Stimulated activated naive CD8-positive, alpha-beta T cell treated with anti-CD3 and anti-CD28 coated beads, Interleukin-15, amount 100 ng/mL, for 72 hours (primary cell): ENCODE measurements at regions not wholly inside any gene's neighbourhood (a gene's known extent, or its start where the extent isn't known, plus 50 kb on each side); places are given as distances from the start of the nearest gene placed in this dataset.
"Not testable (repeated sequence)": the region's sequence is repeated elsewhere in the genome, so short reads cannot be mapped to it uniquely, and the experiment has no call there.

Source experiments
- ATAC-seq: fragments of 150-1000 bp; cut with Tn5 transposase; 2 replicates; pipeline ENCODE4 v1.10.0; 2021; ENCODE audit warnings: mild to moderate bottlenecking, moderate library complexity
- DNase-seq, 2 donors: peaks; one replicate each; pipeline ENCODE4 v3.0.0; 2021 to 2022
- H3K27ac Mint-ChIP-seq, 2 donors: one replicate each; pipeline ENCODE4 v1.8.0; 2022; ENCODE audit warnings: mild to moderate bottlenecking in 2 of 2, mixed read lengths in 2 of 2, moderate library complexity in 2 of 2
- H3K27me3 Mint-ChIP-seq: one replicate; pipeline ENCODE4 v1.8.0; 2022; ENCODE audit warnings: mixed read lengths
- H3K4me1 Mint-ChIP-seq: one replicate; pipeline ENCODE4 v1.8.0; 2022; ENCODE audit warnings: mild to moderate bottlenecking, mixed read lengths
- H3K4me3 Mint-ChIP-seq, 2 donors: one replicate each; pipeline ENCODE4 v1.8.0; 2022; ENCODE audit warnings: mild to moderate bottlenecking in 2 of 2, mixed read lengths in 2 of 2, moderate library complexity in 1 of 2
- H3K9me3 Mint-ChIP-seq, 2 donors: one replicate each; pipeline ENCODE4 v1.8.0; 2022; ENCODE audit warnings: mixed read lengths in 2 of 2

- peaks cover 39 to 70% of the 10 kb centered on the region in 2 donors for H3K9me3 Mint-ChIP-seq
- not testable (repeated sequence) for H3K27me3 Mint-ChIP-seq, H3K4me1 Mint-ChIP-seq, H3K27ac Mint-ChIP-seq, DNase-seq, ATAC-seq, H3K4me3 Mint-ChIP-seq
Measured at GRCh38 chr19:56981440-56981839, 138.3 kb upstream of the USP29 start.

- DNase-seq (no peak), ATAC-seq (no peak)
- H3K4me1 Mint-ChIP-seq = no peaks in the 10 kb centered on the region
- no peak overlapping the region for H3K27ac Mint-ChIP-seq
- H3K27me3 Mint-ChIP-seq = no peaks in the 10 kb centered on the region
- H3K9me3 Mint-ChIP-seq = peaks cover 30 to 67% of the 10 kb centered on the region in 2 donors
- H3K4me3 Mint-ChIP-seq = no peak overlapping the region
Measured at GRCh38 chr19:56983171-56983570, 136.6 kb upstream of the USP29 start.

GRCh38 chr19:56983804-56984203 lies 136.0 kb upstream of the USP29 start:
- ATAC-seq (no peak), DNase-seq (no peak)
- Mint-ChIP-seq H3K4me3 (no peak overlapping the region), H3K27me3 (no peaks in the 10 kb centered on the region), H3K4me1 (no peaks in the 10 kb centered on the region), H3K9me3 (peaks cover 30 to 71% of the 10 kb centered on the region in 2 donors), H3K27ac (no peak overlapping the region)

- Mint-ChIP-seq H3K4me3 (no peak overlapping the region), H3K9me3 (peaks cover 30 to 64% of the 10 kb centered on the region in 2 donors), H3K4me1 (no peaks in the 10 kb centered on the region), H3K27me3 (no peaks in the 10 kb centered on the region), H3K27ac (no peak overlapping the region)
- ATAC-seq (no peak), DNase-seq (no peak)
Measured at GRCh38 chr19:56986386-56986785, 133.4 kb upstream of the USP29 start.

GRCh38 chr19:56987184-56987583 lies 132.6 kb upstream of the USP29 start:
- DNase-seq = no peak
- peaks cover 24 to 60% of the 10 kb centered on the region in 2 donors for H3K9me3 Mint-ChIP-seq
- no peak overlapping the region for H3K27ac Mint-ChIP-seq
- no peak overlapping the region for H3K4me3 Mint-ChIP-seq
- no peaks in the 10 kb centered on the region for H3K4me1 Mint-ChIP-seq
- no peaks in the 10 kb centered on the region for H3K27me3 Mint-ChIP-seq
- ATAC-seq = no peak

GRCh38 chr19:56988299-56988698 lies 131.5 kb upstream of the USP29 start:
- no peak overlapping the region for H3K4me3 Mint-ChIP-seq
- H3K27ac Mint-ChIP-seq = no peak overlapping the region
- DNase-seq = no peak
- ATAC-seq = no peak
- H3K27me3 Mint-ChIP-seq = no peaks in the 10 kb centered on the region
- no peaks in the 10 kb centered on the region for H3K4me1 Mint-ChIP-seq
- peaks cover 36 to 64% of the 10 kb centered on the region in 2 donors for H3K9me3 Mint-ChIP-seq

GRCh38 chr19:56991912-56992311 lies 127.9 kb upstream of the USP29 start:
- Mint-ChIP-seq H3K9me3 (peaks cover 48 to 75% of the 10 kb centered on the region in 2 donors), H3K27ac (no peak overlapping the region), H3K4me3 (no peak overlapping the region), H3K4me1 (no peaks in the 10 kb centered on the region), H3K27me3 (no peaks in the 10 kb centered on the region)
- no peak for ATAC-seq
- DNase-seq = no peak

- Mint-ChIP-seq H3K4me1 (no peaks in the 10 kb centered on the region), H3K27me3 (no peaks in the 10 kb centered on the region), H3K27ac (no peak overlapping the region), H3K9me3 (peaks cover 48 to 66% of the 10 kb centered on the region in 2 donors), H3K4me3 (no peak overlapping the region)
- ATAC-seq = no peak
- DNase-seq = no peak
Measured at GRCh38 chr19:56993851-56994250, 125.9 kb upstream of the USP29 start.

GRCh38 chr19:56994251-56995017 lies 125.4 kb upstream of the USP29 start:
- Mint-ChIP-seq H3K27ac (no peak overlapping the region), H3K9me3 (peaks cover 45 to 63% of the 10 kb centered on the region in 2 donors), H3K4me1 (no peaks in the 10 kb centered on the region), H3K4me3 (no peak overlapping the region), H3K27me3 (no peaks in the 10 kb centered on the region)
- DNase-seq (no peak), ATAC-seq (no peak)

- no peak overlapping the region for H3K4me3 Mint-ChIP-seq
- no peaks in the 10 kb centered on the region for H3K27me3 Mint-ChIP-seq
- no peak for DNase-seq
- no peak overlapping the region for H3K27ac Mint-ChIP-seq
- no peak for ATAC-seq
- H3K9me3 Mint-ChIP-seq = peaks cover 37 to 57% of the 10 kb centered on the region in 2 donors
- no peaks in the 10 kb centered on the region for H3K4me1 Mint-ChIP-seq
Measured at GRCh38 chr19:56995303-56995702, 124.5 kb upstream of the USP29 start.

GRCh38 chr19:57002195-57002601 lies 117.6 kb upstream of the USP29 start:
- no peak for DNase-seq
- Mint-ChIP-seq H3K4me1 (no peaks in the 10 kb centered on the region), H3K27me3 (no peaks in the 10 kb centered on the region), H3K27ac (no peak overlapping the region), H3K4me3 (no peak overlapping the region), H3K9me3 (peaks cover 21 to 45% of the 10 kb centered on the region in 2 donors)
- ATAC-seq = no peak

GRCh38 chr19:57002710-57003109 lies 117.1 kb upstream of the USP29 start:
- Mint-ChIP-seq H3K9me3 (peaks cover 27 to 49% of the 10 kb centered on the region in 2 donors), H3K27me3 (no peaks in the 10 kb centered on the region), H3K4me1 (no peaks in the 10 kb centered on the region), H3K4me3 (no peak overlapping the region), H3K27ac (no peak overlapping the region)
- ATAC-seq (no peak), DNase-seq (no peak)

GRCh38 chr19:57004418-57004817 lies 115.4 kb upstream of the USP29 start:
- H3K4me1 Mint-ChIP-seq = no peaks in the 10 kb centered on the region
- H3K27me3 Mint-ChIP-seq = no peaks in the 10 kb centered on the region
- no peak overlapping the region for H3K27ac Mint-ChIP-seq
- DNase-seq (no peak), ATAC-seq (no peak)
- H3K4me3 Mint-ChIP-seq = no peak overlapping the region
- H3K9me3 Mint-ChIP-seq = peaks cover 38 to 65% of the 10 kb centered on the region in 2 donors

- ATAC-seq = no peak
- H3K4me3 Mint-ChIP-seq = no peak overlapping the region
- no peak overlapping the region for H3K27ac Mint-ChIP-seq
- no peak for DNase-seq
- H3K27me3 Mint-ChIP-seq = no peaks in the 10 kb centered on the region
- H3K9me3 Mint-ChIP-seq = peaks cover 45 to 66% of the 10 kb centered on the region in 2 donors
- no peaks in the 10 kb centered on the region for H3K4me1 Mint-ChIP-seq
Measured at GRCh38 chr19:57008432-57008831, 111.4 kb upstream of the USP29 start.

- no peak for DNase-seq
- H3K4me3 Mint-ChIP-seq = no peak overlapping the region
- H3K4me1 Mint-ChIP-seq = no peaks in the 10 kb centered on the region
- no peak for ATAC-seq
- H3K27ac Mint-ChIP-seq = no peak overlapping the region
- no peaks in the 10 kb centered on the region for H3K27me3 Mint-ChIP-seq
- peaks cover 56 to 80% of the 10 kb centered on the region in 2 donors for H3K9me3 Mint-ChIP-seq
Measured at GRCh38 chr19:57010541-57010940, 109.2 kb upstream of the USP29 start.

GRCh38 chr19:57016076-57016475 lies 103.7 kb upstream of the USP29 start:
- DNase-seq (no peak), ATAC-seq (no peak)
- no peaks in the 10 kb centered on the region for H3K4me1 Mint-ChIP-seq
- no peaks in the 10 kb centered on the region for H3K27me3 Mint-ChIP-seq
- H3K9me3 Mint-ChIP-seq = peaks cover 37 to 63% of the 10 kb centered on the region in 2 donors
- H3K4me3 Mint-ChIP-seq = no peak overlapping the region
- no peak overlapping the region for H3K27ac Mint-ChIP-seq

GRCh38 chr19:57016491-57016890 lies 103.3 kb upstream of the USP29 start:
- peaks cover 38 to 63% of the 10 kb centered on the region in 2 donors for H3K9me3 Mint-ChIP-seq
- H3K4me1 Mint-ChIP-seq = no peaks in the 10 kb centered on the region
- H3K4me3 Mint-ChIP-seq = no peak overlapping the region
- no peak overlapping the region for H3K27ac Mint-ChIP-seq
- no peak for ATAC-seq
- no peak for DNase-seq
- no peaks in the 10 kb centered on the region for H3K27me3 Mint-ChIP-seq
